ENCODE measurements at regions not wholly inside any gene's neighbourhood (a gene's known extent, or its start where the extent isn't known, plus 50 kb on each side); places are given as distances from the start of the nearest gene placed in this dataset.

DNA sequence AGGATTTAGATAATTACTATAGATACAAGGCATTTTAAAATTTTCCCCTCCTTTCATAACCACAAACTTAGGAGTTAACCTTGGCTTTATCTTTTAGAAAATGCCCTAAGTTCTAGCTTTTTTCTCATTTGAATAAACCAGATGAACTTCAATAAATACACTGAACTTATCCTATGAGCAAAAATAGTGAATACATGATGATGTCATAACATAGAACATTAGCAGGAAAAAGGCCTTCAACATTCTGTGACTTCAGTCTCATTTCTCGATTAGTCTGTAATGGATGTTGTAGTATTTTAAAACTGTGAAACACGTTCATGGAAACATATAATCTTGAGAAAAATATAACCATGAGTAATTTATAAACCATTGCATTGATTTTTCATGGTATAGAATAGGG is 550.7 kb downstream of the PKHD1 start:
- no peak for DNase-seq (ENCODE audit: low spot score)

DNA sequence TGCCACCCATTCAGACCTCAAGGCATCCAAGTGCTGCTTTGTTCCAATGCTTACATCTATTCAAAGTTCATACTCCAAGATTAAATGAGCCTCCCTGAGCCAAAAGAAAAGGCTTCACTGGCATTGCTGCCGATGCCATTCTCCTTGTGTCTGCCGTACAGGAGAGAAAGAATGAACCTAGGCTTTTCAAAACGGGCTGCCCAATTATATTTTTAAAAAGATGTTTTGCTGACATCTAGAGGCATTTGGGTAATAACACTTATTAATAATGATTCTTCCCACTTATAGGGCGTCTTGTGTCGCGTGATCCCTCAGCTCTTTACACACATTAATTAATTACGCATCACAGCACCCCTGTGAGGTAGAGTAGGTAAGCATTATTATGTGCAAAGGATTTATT is 545.6 kb downstream of the PKHD1 start:
- no peak for DNase-seq (ENCODE audit: low spot score)

DNA sequence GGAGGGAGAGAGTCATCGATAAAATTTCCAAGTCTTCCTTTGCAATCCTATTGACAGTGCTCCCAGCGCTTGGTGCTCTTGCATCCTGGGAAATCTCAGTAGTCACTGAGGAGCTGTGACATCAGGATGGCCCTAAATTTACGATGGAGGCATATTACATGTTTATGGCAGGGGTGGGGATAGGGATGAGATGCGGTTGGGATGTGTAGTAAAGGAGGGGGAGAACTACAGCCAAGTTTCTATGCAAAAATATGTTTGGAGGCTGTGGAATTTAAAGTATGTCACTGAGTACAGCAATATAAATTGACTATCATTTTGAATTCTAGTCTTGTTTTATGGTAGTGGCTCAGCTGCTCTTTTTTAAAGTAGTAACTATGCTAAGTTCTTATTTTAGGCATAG is 544.9 kb downstream of the PKHD1 start:
- DNase-seq (ENCODE audit: low spot score), result no peak

DNA sequence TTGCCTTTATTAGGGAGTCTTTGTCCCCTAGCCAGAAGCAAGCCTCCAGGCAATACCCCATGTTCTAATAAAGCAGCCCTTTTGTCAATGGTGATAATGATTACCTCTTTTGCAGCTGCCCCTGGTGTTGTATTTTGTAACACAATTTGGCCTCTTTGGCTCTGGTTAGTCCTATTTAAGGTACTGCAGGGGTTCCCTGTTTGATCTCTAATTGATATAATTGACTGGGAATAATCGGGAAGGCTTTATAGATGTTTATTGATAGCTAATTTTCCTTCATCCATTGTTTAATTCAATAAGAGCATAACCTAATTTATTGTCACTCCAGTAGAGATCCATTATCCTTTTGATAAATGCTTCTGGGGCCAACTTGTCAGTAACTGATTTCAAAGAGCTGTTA is 537.2 kb downstream of the PKHD1 start:
- DNase-seq (ENCODE audit: low spot score), result no peak

DNA sequence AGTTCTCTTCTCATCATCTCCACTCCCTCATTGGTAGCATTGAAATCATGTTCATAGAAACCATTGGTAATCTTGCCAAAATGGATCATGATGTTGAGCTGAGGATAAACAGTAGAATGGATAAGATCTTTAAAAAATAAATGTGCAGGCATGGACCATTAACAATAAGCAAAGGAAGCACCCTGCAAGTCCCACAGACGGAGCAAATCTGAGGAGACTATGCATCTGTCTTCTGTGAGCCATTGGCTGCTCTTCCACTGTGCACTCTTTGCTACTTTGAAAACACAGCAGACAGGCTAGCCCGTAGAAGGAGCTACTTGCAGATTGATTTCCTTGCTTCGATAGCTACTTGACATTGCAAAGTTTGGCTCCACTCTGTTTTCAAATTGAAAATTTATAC is 535.0 kb downstream of the PKHD1 start:
- DNase-seq (ENCODE audit: low spot score), result no peak

DNA sequence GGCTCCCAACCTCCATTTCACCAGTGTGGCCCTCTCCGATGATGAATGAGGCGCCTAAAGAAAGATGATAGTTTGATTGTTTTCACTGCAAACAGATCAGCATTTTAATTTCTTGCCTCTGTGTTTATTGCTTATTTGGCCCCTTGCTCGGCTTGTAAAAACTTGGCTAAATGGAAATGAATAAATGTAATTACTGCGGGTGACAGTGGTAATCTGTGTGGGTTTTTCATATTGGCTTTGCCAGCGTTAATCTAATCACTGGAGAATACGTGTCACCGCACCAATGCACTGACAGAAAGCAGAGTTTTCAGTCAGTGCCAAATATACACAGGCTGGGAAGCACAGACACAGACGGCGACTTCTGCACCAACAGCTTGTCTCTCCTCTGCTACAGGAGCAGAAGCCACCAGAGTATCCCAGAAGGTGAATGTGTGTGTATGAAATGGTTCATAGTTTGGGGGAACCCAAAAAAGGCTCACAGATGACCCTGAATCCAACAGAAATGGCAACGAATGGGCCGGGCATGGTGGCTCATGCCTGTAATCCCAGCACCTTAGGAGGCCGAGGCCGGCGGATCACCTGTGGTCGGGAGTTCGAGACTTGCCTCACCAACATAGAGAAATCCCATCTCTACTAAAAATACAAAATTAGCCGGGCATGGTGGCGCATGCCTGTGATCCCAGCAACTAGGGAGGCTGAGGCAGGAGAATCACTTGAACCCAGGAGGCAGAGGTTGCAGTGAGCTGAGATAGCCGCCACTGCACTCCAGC is 534.0 kb downstream of the PKHD1 start:
- DNase-seq (ENCODE audit: low spot score), result no peak

DNA sequence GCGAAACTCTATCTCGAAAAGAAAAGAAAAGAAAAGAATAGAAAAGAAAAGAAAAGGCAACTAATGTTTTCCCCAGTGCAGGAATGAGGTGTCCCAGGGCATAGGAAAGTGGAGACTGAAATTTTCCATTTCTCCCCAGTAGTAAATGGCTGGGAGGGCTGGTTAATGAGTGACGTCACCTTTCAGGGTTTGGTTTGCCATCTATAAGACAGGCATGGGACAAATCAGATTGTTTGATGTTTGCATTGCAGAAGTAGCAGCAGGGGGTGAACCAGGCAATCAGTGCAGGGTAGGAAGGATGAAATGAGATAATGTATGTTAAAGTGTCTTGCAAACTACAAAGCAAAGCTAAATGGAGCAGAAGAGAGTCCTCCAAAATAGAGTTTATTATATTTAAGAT is 533.4 kb downstream of the PKHD1 start:
- DNase-seq (ENCODE audit: low spot score), result no peak

DNA sequence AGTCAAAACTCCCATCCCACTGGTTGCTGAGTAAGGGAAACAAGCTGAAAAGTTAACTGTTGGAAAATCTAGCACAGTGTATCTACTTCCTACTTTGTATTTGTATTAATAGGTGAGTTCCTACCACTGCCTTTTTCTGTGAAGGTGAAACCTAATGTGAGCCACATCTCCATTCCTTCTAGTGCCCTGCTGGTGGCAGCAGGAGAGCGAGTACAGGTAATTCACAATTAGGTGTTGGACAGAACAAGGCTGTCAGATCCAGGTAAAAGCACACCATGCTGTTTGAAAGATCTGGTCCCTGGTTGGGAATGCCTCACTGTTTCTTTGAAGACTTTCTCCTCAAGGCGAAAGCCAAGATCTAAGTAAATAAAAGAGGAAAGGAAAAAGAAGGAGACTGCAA is 528.4 kb downstream of the PKHD1 start:
- DNase-seq (ENCODE audit: low spot score), result no peak

DNA sequence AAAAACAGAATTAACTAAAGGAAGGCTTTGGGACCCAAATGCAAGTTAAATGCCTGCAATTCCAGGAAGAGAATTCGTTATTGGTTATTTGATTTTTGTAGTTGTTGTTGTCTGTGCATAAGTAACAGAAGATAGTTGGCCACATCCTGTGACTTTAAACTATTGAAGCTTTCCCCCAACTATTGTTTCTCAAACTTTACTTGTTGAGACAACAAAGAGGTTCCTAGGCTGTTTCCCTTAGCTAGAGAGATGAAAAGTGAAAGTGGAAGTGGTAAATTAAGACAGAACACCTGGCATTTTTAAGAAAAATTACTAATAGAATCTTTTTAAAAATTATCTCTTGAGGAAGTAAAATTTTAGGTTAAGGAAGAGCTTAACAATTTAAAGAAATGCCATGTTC is 525.2 kb downstream of the PKHD1 start:
- no peak for DNase-seq (ENCODE audit: low spot score)
